ENCODE measurements at regions not wholly inside any gene's neighbourhood (a gene's known extent, or its start where the extent isn't known, plus 50 kb on each side); places are given as distances from the start of the nearest gene placed in this dataset.

GRCh38 chr3:6785726-6786125 lies 75.2 kb upstream of the GRM7 start:
- ATAC-seq (no peak), DNase-seq (ENCODE audit: low spot score) (no peak)
- no peak overlapping the region for H3K27ac Mint-ChIP-seq
- H3K36me3 Mint-ChIP-seq = no peaks in the 10 kb centered on the region
- peaks cover 4% of the 10 kb centered on the region for H3K9me3 Mint-ChIP-seq
- no peak overlapping the region for H3K4me3 Mint-ChIP-seq
- no peaks in the 10 kb centered on the region for H3K4me1 Mint-ChIP-seq (ENCODE audit: low read depth in 2 of 2)
- no peaks in the 10 kb centered on the region for H3K27me3 Mint-ChIP-seq

GRCh38 chr3:6791161-6791560 lies 69.8 kb upstream of the GRM7 start:
- Mint-ChIP-seq H3K27ac (no peak overlapping the region), H3K36me3 (no peaks in the 10 kb centered on the region), H3K4me3 (no peak overlapping the region), H3K9me3 (peaks cover 4% of the 10 kb centered on the region), H3K4me1 (ENCODE audit: low read depth in 2 of 2) (no peaks in the 10 kb centered on the region), H3K27me3 (no peaks in the 10 kb centered on the region)
- no peak for DNase-seq (ENCODE audit: low spot score)
- ATAC-seq = no peak

GRCh38 chr3:6799264-6799915 lies 61.5 kb upstream of the GRM7 start:
- no peaks in the 10 kb centered on the region for H3K9me3 Mint-ChIP-seq
- no peaks in the 10 kb centered on the region for H3K36me3 Mint-ChIP-seq
- no peak overlapping the region for H3K27ac Mint-ChIP-seq
- no peak overlapping the region for H3K4me3 Mint-ChIP-seq
- no peaks in the 10 kb centered on the region for H3K27me3 Mint-ChIP-seq
- DNase-seq (ENCODE audit: low spot score) = no peak
- no peaks in the 10 kb centered on the region for H3K4me1 Mint-ChIP-seq (ENCODE audit: low read depth in 2 of 2)
- no peak for ATAC-seq

- Mint-ChIP-seq H3K9me3 (peaks cover 7% of the 10 kb centered on the region), H3K27ac (no peak overlapping the region), H3K4me1 (ENCODE audit: low read depth in 2 of 2) (no peaks in the 10 kb centered on the region), H3K4me3 (no peak overlapping the region), H3K36me3 (no peaks in the 10 kb centered on the region), H3K27me3 (no peaks in the 10 kb centered on the region)
- no peak for ATAC-seq
- DNase-seq (ENCODE audit: low spot score) = no peak
Measured at GRCh38 chr3:6803619-6804018, 57.3 kb upstream of the GRM7 start.

- no peak for DNase-seq (ENCODE audit: low spot score)
- H3K9me3 Mint-ChIP-seq = peaks cover 7% of the 10 kb centered on the region
- no peak overlapping the region for H3K27ac Mint-ChIP-seq
- no peaks in the 10 kb centered on the region for H3K4me1 Mint-ChIP-seq (ENCODE audit: low read depth in 2 of 2)
- H3K36me3 Mint-ChIP-seq = no peaks in the 10 kb centered on the region
- H3K27me3 Mint-ChIP-seq = no peaks in the 10 kb centered on the region
- no peak overlapping the region for H3K4me3 Mint-ChIP-seq
- ATAC-seq = no peak
Measured at GRCh38 chr3:6805236-6805635, 55.7 kb upstream of the GRM7 start.

- Mint-ChIP-seq H3K36me3 (no peaks in the 10 kb centered on the region), H3K4me1 (ENCODE audit: low read depth in 2 of 2) (no peaks in the 10 kb centered on the region), H3K4me3 (no peak overlapping the region), H3K27ac (no peak overlapping the region), H3K27me3 (no peaks in the 10 kb centered on the region), H3K9me3 (peaks cover 7% of the 10 kb centered on the region)
- ATAC-seq = no peak
- no peak for DNase-seq (ENCODE audit: low spot score)
Measured at GRCh38 chr3:6806991-6807390, 53.9 kb upstream of the GRM7 start.

GRCh38 chr3:6807967-6808588 lies 52.8 kb upstream of the GRM7 start:
- Mint-ChIP-seq H3K9me3 (peaks cover 7% of the 10 kb centered on the region), H3K36me3 (no peaks in the 10 kb centered on the region), H3K4me3 (no peak overlapping the region), H3K27me3 (no peaks in the 10 kb centered on the region), H3K27ac (no peak overlapping the region), H3K4me1 (ENCODE audit: low read depth in 2 of 2) (no peaks in the 10 kb centered on the region)
- DNase-seq (ENCODE audit: low spot score) = no peak
- no peak for ATAC-seq

GRCh38 chr3:6809349-6809748 lies 51.6 kb upstream of the GRM7 start:
- ATAC-seq (no peak), DNase-seq (ENCODE audit: low spot score) (no peak)
- Mint-ChIP-seq H3K27me3 (no peaks in the 10 kb centered on the region), H3K9me3 (peaks cover 7% of the 10 kb centered on the region), H3K36me3 (no peaks in the 10 kb centered on the region), H3K4me3 (no peak overlapping the region), H3K27ac (no peak overlapping the region), H3K4me1 (ENCODE audit: low read depth in 2 of 2) (no peaks in the 10 kb centered on the region)

Data from natural killer cell treated with Interleukin-12 subunit alpha and Interleukin-12 subunit beta and Interleukin-15 and Interleukin-18, amount 100 ng/mL, for 72 hours (primary cell).